ENCODE measurements at regions not wholly inside any gene's neighbourhood (a gene's known extent, or its start where the extent isn't known, plus 50 kb on each side); places are given as distances from the start of the nearest gene placed in this dataset.
"Not testable (repeated sequence)": the region's sequence is repeated elsewhere in the genome, so short reads cannot be mapped to it uniquely, and the experiment has no call there.

GRCh38 chr2:63738019-63738418 is 103.7 kb upstream of the UGP2 start:
- Histone ChIP-seq H3K4me3 (no peak overlapping the region), H3K27me3 (ENCODE audit: low read depth) (no peaks in the 10 kb centered on the region), H3K9me3 (replicated peaks) (no peaks in the 10 kb centered on the region), H3K27ac (replicated peaks) (peak overlapping the region; percentile 26), H3K36me3 (no peaks in the 10 kb centered on the region), H3K4me1 (peaks cover 29% of the 10 kb centered on the region)
- intact Hi-C loops (cut with micrococcal nuclease), result no loop called here
- DNase-seq, result no peak
- TF ChIP-seq CTCF (IDR thresholded peaks at IDR 0.05; ENCODE audit: borderline replicate concordance), result no peak

DNA sequence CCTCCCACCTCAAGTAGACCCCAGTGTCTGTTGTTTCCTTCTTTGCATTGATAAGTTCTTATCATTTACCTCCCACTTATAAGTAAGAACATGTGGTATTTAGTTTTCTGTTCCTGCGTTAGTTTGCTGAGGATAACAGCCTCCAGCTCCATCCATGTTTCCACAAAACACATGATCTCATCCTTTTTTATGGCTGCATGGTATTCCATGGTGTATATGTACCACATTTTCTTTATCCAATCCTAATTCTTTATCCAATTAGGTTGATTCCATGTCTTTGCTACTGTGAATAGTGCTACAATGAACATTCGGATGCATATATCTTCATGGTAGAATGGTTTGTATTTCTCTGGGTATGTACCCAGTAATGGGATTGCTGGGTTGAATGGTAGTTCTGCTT is 102.5 kb upstream of the UGP2 start:
- H3K4me3 ChIP-seq; intact Hi-C loops (cut with micrococcal nuclease); H3K27ac ChIP-seq (replicated peaks); H3K27me3 ChIP-seq (ENCODE audit: low read depth); DNase-seq; H3K36me3 ChIP-seq; H3K9me3 ChIP-seq (replicated peaks): not testable (repeated sequence)
- H3K4me1 ChIP-seq, result peaks cover 29% of the 10 kb centered on the region

DNA sequence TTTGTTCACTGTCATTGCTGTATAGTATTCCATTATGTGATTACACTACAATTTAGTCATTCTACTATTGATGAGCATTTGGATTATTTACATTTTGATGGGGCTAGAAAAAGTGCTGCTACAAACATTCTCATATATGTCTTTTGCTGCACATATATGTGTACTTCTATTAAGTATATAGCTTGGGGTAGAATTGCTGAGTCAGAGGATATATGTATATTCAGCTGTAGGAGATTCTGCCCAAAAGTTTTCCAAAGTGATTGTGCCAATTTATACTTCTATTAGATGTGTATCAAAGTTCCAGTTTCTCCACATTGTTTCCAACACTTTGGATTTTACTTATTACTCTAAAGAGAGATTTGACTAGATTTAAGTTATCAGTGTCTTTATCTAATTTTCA is 101.7 kb upstream of the UGP2 start:
- peaks cover 29% of the 10 kb centered on the region for H3K4me1 ChIP-seq
- H3K4me3 ChIP-seq, result no peak overlapping the region
- no peak for TF ChIP-seq CTCF (IDR thresholded peaks at IDR 0.05; ENCODE audit: borderline replicate concordance)
- no peak overlapping the region for H3K27ac ChIP-seq (replicated peaks)
- H3K27me3 ChIP-seq (ENCODE audit: low read depth), result no peaks in the 10 kb centered on the region
- no peak for DNase-seq
- no peaks in the 10 kb centered on the region for H3K36me3 ChIP-seq
- H3K9me3 ChIP-seq (replicated peaks), result no peaks in the 10 kb centered on the region
- intact Hi-C loops (cut with micrococcal nuclease), result no loop called here

- Histone ChIP-seq H3K4me1 (peaks cover 27% of the 10 kb centered on the region), H3K9me3 (replicated peaks) (no peaks in the 10 kb centered on the region), H3K27ac (replicated peaks) (no peak overlapping the region), H3K27me3 (ENCODE audit: low read depth) (no peaks in the 10 kb centered on the region), H3K36me3 (no peaks in the 10 kb centered on the region), H3K4me3 (no peak overlapping the region)
- no peak for DNase-seq
- intact Hi-C loops (cut with micrococcal nuclease), result no loop called here
- TF ChIP-seq CTCF (IDR thresholded peaks at IDR 0.05; ENCODE audit: borderline replicate concordance), result no peak
Observed at GRCh38 chr2:63740943-63741342, 100.8 kb upstream of the UGP2 start.

DNA sequence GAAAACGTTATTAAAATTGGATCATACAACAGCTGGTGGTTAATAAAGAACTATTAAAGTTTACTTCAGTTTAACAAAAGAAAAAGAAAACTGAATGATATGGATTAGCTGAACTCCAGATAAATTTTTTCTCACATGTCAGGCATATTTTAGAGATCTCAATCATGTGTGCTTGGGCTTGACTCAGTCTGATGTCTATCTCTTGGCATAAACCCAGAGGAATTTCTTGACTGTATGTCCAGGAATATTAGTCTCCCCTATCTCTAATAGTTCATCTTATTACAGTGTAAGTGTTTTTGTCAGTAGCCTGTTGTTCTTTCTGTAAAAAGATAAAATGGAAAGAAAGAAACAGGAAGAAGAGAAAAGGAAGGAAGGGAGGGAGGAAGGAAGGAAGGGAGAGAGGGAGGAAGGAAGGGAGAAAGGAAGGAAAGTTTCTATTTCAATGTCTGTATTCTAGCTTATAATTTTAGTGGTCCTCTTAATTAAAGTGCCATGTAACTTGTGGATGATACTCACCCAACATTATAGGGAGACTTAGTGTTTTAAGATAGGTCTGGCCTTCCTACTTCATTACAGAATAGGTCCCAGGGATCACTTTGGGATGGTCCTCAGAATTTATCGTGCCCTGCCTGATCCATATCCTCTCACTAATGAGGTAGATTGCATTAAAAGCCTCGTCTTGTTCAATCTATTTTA is 99.7 kb upstream of the UGP2 start:
- Histone ChIP-seq H3K9me3 (replicated peaks) (peaks cover 8% of the 10 kb centered on the region), H3K27ac (replicated peaks) (no peak overlapping the region), H3K27me3 (ENCODE audit: low read depth) (no peaks in the 10 kb centered on the region), H3K4me3 (no peak overlapping the region), H3K36me3 (no peaks in the 10 kb centered on the region), H3K4me1 (peaks cover 16% of the 10 kb centered on the region)
- TF ChIP-seq CTCF (IDR thresholded peaks at IDR 0.05; ENCODE audit: borderline replicate concordance), result no peak
- intact Hi-C loops (cut with micrococcal nuclease), result no loop called here
- DNase-seq, result no peak

- peaks cover 10% of the 10 kb centered on the region for H3K9me3 ChIP-seq (replicated peaks)
- H3K4me1 ChIP-seq, result peaks cover 10% of the 10 kb centered on the region
- H3K4me3 ChIP-seq, result no peak overlapping the region
- no peak overlapping the region for H3K27ac ChIP-seq (replicated peaks)
- H3K27me3 ChIP-seq (ENCODE audit: low read depth), result no peaks in the 10 kb centered on the region
- DNase-seq, result no peak
- H3K36me3 ChIP-seq, result no peaks in the 10 kb centered on the region
- no peak for TF ChIP-seq CTCF (IDR thresholded peaks at IDR 0.05; ENCODE audit: borderline replicate concordance)
- intact Hi-C loops (cut with micrococcal nuclease), result no loop called here
Observed at GRCh38 chr2:63742580-63742976, 99.1 kb upstream of the UGP2 start.

Data from left ventricle myocardium inferior (tissue), 1 donor.